ENCODE measurements at regions not wholly inside any gene's neighbourhood (a gene's known extent, or its start where the extent isn't known, plus 50 kb on each side); places are given as distances from the start of the nearest gene placed in this dataset.

DNA sequence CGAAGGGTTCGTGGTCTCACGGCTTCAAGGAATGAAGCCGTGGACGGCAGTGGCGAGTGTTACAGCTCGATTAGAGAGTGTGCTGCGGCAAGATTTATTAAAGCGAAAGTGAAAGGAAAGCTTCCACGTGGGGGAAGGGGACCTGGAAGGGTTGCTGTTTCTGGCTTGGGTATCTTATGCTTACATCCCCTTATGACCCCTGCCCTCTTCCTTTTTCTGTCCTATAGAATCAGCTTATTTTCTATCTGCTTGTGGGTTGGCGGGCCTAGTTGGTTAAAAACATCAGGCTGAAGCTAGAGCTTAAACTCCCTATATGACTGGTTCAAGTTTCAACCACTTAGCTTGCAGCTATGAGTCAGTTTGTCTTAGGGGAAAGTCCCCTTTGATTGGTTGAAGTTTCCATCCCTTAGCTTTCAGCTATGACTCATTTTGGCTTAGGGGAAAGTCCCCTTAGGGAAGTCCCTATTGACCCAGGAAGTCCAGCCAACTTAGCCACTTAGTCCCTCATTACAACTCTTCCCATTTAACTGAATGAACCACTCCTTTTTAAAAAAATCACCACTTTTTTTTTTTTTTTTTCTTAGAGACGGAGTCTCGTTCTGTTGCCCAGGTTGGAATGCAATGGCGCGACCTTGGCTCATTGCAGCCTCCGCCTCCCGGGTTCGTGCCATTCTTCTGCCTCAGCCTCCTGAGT is 1494.7 kb upstream of the TMEM132C start:
- no peak for TF ChIP-seq CTCF (conservative IDR thresholded peaks at IDR 0.05; ENCODE audit: low read depth)
- POLR2A ChIA-PET (ENCODE audit: low non-redundant PET), result no interaction called here
- H3K27ac ChIP-seq, result no peak overlapping the region
- CTCF ChIA-PET, result interaction anchor here (0.7 kb wide), 1 partner anchor 12 kb away, joined by 7 read pairs; no protein-coding TSS in a partner anchor
- peak; percentile 22 for DNase-seq (ENCODE audit: low spot score)

- no peak for DNase-seq (ENCODE audit: low spot score)
- no peak for TF ChIP-seq CTCF (conservative IDR thresholded peaks at IDR 0.05; ENCODE audit: low read depth)
- ChIA-PET CTCF (no interaction called here), POLR2A (ENCODE audit: low non-redundant PET) (no interaction called here)
- H3K27ac ChIP-seq, result no peak overlapping the region
These were observed 1494.0 kb upstream of the TMEM132C start for GRCh38 chr12:126773012-126773411.

DNA sequence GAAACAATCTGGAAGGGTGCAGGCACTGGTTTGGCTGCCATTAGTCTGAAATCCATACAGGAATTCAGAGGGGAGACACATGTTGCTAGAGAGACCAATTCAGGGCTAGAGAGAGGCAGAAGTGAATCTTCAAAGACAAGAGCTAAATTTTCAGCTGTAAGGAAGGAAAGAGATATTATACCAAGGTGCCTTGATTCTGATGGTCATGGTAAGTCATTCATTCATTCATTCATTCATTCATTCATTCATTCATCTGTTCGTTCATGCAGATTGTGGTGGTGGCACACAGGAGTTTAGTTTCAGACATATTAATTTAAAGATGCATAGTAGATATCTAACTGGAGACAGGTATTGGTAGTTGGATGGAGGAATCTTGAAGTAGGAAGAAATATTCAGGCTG is 1493.5 kb upstream of the TMEM132C start:
- no peak for DNase-seq (ENCODE audit: low spot score)
- no peak overlapping the region for H3K27ac ChIP-seq
- CTCF ChIA-PET, result no interaction called here
- no peak for TF ChIP-seq CTCF (conservative IDR thresholded peaks at IDR 0.05; ENCODE audit: low read depth)
- POLR2A ChIA-PET (ENCODE audit: low non-redundant PET), result no interaction called here

DNA sequence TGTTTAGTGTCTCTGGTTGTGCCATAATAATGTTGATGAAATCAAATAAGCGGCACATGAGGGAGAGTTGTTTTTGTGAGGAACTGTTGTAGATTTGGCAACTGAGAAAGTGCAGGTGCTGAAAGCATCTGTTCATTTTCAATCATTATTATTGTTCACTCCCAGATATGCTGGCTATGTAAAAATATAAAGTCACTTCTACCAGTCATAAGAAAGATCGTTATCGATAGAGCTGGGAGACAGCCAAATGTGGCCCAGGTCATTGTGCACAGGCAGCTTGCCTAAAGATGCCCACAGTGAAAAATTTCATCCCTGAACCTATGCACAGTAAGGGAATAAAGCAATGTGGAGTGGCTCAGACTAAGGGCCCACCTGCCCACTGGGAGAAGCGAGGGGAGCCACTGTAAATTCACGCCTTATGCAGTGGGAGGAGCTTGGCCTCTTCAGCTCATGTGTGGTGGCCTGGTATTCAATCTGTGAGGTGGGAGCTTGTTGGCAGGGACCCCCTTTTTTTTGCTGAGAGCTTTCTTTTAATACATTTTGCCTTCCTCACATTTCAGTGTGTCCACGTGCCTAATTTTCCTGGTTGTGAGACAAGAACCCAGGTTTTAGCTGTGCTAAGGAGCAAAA is 1490.8 kb upstream of the TMEM132C start:
- ChIA-PET POLR2A (ENCODE audit: low non-redundant PET) (no interaction called here), CTCF (no interaction called here)
- TF ChIP-seq CTCF (conservative IDR thresholded peaks at IDR 0.05; ENCODE audit: low read depth), result no peak

GRCh38 chr12:126780343-126780742 is 1486.6 kb upstream of the TMEM132C start:
- no peak for TF ChIP-seq CTCF (conservative IDR thresholded peaks at IDR 0.05; ENCODE audit: low read depth)
- no peak overlapping the region for H3K27ac ChIP-seq
- CTCF ChIA-PET, result no interaction called here
- POLR2A ChIA-PET (ENCODE audit: low non-redundant PET), result no interaction called here
- no peak for DNase-seq (ENCODE audit: low spot score)

More for the DNA sequence above, 1490.8 kb upstream of the TMEM132C start:
- no peak overlapping the region for H3K27ac ChIP-seq
- DNase-seq (ENCODE audit: low spot score), result no peak

GRCh38 chr12:126781593-126781992 is 1485.4 kb upstream of the TMEM132C start:
- POLR2A ChIA-PET (ENCODE audit: low non-redundant PET), result no interaction called here
- no peak for DNase-seq (ENCODE audit: low spot score)
- TF ChIP-seq CTCF (conservative IDR thresholded peaks at IDR 0.05; ENCODE audit: low read depth), result no peak
- CTCF ChIA-PET, result no interaction called here
- no peak overlapping the region for H3K27ac ChIP-seq

All from RWPE1 (cell line).